ENCODE measurements at regions not wholly inside any gene's neighbourhood (a gene's known extent, or its start where the extent isn't known, plus 50 kb on each side); places are given as distances from the start of the nearest gene placed in this dataset.
"Not testable (repeated sequence)": the region's sequence is repeated elsewhere in the genome, so short reads cannot be mapped to it uniquely, and the experiment has no call there.

DNA sequence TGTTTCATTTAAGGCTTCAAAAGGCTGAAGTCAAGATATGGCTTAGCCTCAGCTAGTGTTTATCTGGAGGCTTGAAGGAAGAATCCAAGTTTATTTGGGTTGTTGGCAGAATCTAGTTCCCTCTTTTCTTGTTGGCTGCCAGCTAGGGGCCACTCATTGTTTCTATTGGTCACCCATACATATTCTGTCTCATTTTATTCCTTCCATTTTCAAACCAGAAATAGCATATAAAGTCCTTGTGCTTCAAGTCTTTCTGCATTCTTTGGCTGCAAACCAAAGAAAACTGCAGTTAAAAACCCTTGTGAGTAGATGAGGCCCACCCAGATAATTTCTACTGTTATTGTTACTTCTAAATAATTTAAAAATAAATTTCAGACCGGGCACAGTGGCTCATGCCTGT lies 301.7 kb downstream of the OXSM start:
- no peak for DNase-seq (ENCODE audit: low spot score)
- TF ChIP-seq, protein P1, sequence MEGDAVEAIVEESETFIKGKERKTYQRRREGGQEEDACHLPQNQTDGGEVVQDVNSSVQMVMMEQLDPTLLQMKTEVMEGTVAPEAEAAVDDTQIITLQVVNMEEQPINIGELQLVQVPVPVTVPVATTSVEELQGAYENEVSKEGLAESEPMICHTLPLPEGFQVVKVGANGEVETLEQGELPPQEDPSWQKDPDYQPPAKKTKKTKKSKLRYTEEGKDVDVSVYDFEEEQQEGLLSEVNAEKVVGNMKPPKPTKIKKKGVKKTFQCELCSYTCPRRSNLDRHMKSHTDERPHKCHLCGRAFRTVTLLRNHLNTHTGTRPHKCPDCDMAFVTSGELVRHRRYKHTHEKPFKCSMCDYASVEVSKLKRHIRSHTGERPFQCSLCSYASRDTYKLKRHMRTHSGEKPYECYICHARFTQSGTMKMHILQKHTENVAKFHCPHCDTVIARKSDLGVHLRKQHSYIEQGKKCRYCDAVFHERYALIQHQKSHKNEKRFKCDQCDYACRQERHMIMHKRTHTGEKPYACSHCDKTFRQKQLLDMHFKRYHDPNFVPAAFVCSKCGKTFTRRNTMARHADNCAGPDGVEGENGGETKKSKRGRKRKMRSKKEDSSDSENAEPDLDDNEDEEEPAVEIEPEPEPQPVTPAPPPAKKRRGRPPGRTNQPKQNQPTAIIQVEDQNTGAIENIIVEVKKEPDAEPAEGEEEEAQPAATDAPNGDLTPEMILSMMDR (conservative IDR thresholded peaks at IDR 0.05; ENCODE audit: low read depth): no peak
- H3K27ac ChIP-seq: no peak overlapping the region
- CTCF ChIA-PET: no interaction called here
- POLR2A ChIA-PET (ENCODE audit: low non-redundant PET): no interaction called here

DNA sequence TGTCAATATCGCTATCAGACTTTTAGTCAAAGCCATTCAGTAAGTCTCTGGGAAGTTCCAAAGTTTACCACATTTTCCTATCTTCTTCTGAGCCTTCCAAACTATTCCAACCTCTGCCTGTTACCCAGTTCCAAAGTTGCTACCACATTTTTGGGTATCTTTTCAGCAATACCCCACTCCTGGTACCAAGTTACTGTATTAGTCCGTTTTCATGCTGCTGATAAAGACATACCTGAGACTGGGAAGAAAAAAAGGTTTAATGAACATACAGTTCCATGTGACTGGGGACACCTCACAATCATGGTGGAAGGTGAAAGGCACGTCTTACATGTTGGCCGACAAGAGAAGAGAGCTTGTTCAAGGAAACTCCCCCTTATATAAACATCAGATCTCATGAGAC lies 307.2 kb downstream of the OXSM start:
- DNase-seq (ENCODE audit: low spot score); POLR2A ChIA-PET (ENCODE audit: low non-redundant PET); H3K27ac ChIP-seq; CTCF ChIA-PET: not testable (repeated sequence)

DNA sequence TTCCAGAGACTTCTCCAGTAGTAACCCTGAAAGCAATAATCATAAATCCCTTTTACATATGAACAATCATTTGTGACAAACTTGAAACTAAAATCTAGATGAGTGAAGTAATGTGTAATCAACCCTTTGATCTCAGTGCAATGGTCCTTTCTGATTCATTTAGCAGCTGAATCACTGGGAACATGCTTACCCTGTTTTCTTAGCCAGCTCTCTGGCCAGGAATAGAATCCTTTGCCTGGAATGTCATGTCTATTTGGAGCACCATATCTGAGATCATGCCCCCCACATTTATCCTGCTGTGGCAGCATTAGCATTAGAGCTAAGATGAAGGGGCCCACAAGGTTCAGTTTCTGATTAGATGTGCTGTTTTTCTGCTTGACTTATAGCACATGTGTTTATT lies 309.8 kb downstream of the OXSM start:
- no peak for DNase-seq (ENCODE audit: low spot score)
- TF ChIP-seq, protein P1 (conservative IDR thresholded peaks at IDR 0.05; ENCODE audit: low read depth): no peak
- CTCF ChIA-PET: no interaction called here
- H3K27ac ChIP-seq: no peak overlapping the region
- POLR2A ChIA-PET (ENCODE audit: low non-redundant PET): no interaction called here

DNA sequence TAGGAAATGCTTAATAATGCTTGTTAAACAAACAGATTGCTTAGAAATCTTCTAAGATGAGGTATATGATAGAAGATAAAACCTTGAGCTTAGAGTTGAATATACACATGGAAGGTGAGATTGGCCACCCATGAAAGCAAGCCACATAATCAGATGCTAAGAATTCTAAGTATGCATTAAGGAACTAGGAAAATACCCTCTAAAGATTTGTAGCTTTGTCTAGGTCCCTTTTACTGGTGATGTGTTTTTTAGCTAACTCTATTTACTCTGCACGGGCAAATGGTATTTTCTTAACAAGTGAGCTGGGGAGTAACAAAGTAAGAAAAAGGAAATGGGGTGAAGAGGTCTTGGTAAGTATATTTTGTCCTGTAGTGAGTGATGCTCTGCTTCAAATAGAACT lies 310.3 kb downstream of the OXSM start:
- POLR2A ChIA-PET (ENCODE audit: low non-redundant PET): no interaction called here
- CTCF ChIA-PET: no interaction called here
- H3K27ac ChIP-seq: no peak overlapping the region
- DNase-seq (ENCODE audit: low spot score): no peak
- TF ChIP-seq, protein P1 (conservative IDR thresholded peaks at IDR 0.05; ENCODE audit: low read depth): no peak

DNA sequence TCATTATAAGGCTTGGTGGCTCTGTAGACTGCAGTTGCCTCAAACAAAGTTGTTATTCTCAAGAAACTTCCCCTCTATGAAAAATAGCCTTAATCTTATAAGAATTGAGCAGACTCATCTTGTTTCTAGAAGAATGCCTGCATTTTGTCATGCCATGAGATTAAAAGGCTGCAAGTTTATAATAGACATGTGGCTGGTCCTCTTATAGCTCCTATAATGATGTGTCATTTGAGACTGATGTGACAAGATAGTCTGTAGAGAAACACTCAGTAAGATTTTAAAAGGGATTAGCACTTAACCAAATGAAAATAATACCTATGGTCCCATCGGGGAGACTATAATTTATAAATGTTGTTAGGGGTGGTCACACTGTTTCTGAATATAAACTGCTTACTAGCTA lies 312.5 kb downstream of the OXSM start:
- CTCF ChIA-PET: no interaction called here
- H3K27ac ChIP-seq: no peak overlapping the region
- no peak for DNase-seq (ENCODE audit: low spot score)
- TF ChIP-seq, protein P1 (conservative IDR thresholded peaks at IDR 0.05; ENCODE audit: low read depth): no peak
- POLR2A ChIA-PET (ENCODE audit: low non-redundant PET): no interaction called here

DNA sequence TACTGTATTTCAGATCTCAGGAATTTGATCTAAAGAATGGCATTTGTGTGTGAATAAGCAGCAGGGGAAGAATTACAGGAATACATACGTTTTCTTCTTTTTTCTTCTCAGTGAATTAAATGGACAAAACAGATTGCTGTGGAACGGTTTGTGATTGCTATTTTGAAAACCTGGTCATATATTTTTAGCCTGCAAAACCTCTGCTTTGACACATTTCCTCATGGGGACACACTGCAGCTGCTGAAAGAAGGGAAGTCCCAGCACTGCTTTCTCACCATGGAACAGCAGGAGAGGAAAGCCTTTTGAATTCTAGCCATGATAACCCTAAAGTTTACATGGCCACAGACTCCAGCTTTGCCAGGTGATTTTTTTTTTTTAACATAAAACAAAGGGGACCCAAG lies 315.0 kb downstream of the OXSM start:
- H3K27ac ChIP-seq: no peak overlapping the region

DNA sequence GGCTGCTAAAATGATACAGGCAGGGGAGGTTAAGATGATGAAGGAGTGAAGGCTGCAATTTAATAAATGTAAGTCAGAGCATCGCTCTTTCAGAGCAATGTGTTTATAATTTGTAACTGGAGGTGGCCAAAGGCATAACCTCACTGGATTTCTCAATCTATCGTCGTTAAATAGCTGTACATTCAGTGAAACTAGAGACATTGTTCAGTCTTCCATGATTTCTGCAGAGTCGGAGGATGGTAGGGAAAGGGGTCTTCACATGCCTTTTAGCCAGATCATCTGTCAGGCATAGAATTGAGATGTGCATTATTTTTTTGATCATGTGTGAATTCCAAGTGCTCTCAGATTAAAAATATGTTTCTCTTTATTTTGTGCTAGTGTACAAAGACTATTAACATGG lies 315.4 kb downstream of the OXSM start:
- TF ChIP-seq, protein P1 (conservative IDR thresholded peaks at IDR 0.05; ENCODE audit: low read depth): no peak
- DNase-seq (ENCODE audit: low spot score): no peak
- H3K27ac ChIP-seq: no peak overlapping the region
- ChIA-PET CTCF (no interaction called here), POLR2A (ENCODE audit: low non-redundant PET) (no interaction called here)

More for the DNA sequence above, 315.0 kb downstream of the OXSM start:
- TF ChIP-seq, protein P1 (conservative IDR thresholded peaks at IDR 0.05; ENCODE audit: low read depth): no peak
- no peak for DNase-seq (ENCODE audit: low spot score)
- POLR2A ChIA-PET (ENCODE audit: low non-redundant PET): no interaction called here
- CTCF ChIA-PET: no interaction called here

Data from RWPE1 (cell line).